ENCODE measurements at regions not wholly inside any gene's neighbourhood (a gene's known extent, or its start where the extent isn't known, plus 50 kb on each side); places are given as distances from the start of the nearest gene placed in this dataset.

GRCh38 chr10:84029840-84030239 lies 109.5 kb upstream of the GHITM start:
- intact Hi-C loops (cut with DNase I; ENCODE audit: low total_unique reads) = no loop called here
- Histone ChIP-seq H3K36me3 (no peaks in the 10 kb centered on the region), H3K27ac (no peak overlapping the region), H3K4me1 (no peaks in the 10 kb centered on the region), H3K27me3 (no peaks in the 10 kb centered on the region), H3K4me3 (no peak overlapping the region), H3K9me3 (no peaks in the 10 kb centered on the region)
- TF ChIP-seq POLR2A (IDR thresholded peaks at IDR 0.05) = no peak
- TF ChIP-seq CTCF (IDR thresholded peaks at IDR 0.05) = no peak
- no peak for DNase-seq

DNA sequence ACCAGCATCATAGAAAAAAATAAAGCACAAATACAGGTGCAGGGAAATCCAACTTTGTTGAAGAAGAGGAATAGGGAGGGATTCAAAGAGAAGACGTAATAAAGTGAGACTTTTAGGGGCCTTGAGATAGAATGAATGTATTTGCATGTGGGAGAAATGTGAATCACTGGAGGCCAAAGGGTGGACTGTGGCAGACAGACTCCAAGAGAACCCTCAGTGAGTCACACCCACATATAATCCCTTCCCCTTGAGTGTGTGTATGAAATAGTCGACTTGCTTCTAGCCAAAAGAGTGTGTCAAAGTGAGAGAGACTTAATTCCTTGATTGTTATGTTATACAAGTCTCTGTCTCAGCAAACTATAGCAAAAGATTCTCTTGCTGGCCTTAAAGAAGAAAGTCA lies 101.3 kb upstream of the GHITM start:
- Histone ChIP-seq H3K36me3 (no peaks in the 10 kb centered on the region), H3K27ac (no peak overlapping the region), H3K9me3 (no peaks in the 10 kb centered on the region), H3K4me3 (no peak overlapping the region), H3K27me3 (no peaks in the 10 kb centered on the region), H3K4me1 (no peaks in the 10 kb centered on the region)
- no peak for DNase-seq
- TF ChIP-seq CTCF (IDR thresholded peaks at IDR 0.05) (no peak), POLR2A (IDR thresholded peaks at IDR 0.05) (no peak)
- intact Hi-C loops (cut with DNase I; ENCODE audit: low total_unique reads) = no loop called here

- no peak for TF ChIP-seq CTCF (IDR thresholded peaks at IDR 0.05)
- TF ChIP-seq POLR2A (IDR thresholded peaks at IDR 0.05) = no peak
- H3K27ac ChIP-seq = no peak overlapping the region
- no peak overlapping the region for H3K4me3 ChIP-seq
- no peaks in the 10 kb centered on the region for H3K4me1 ChIP-seq
- intact Hi-C loops (cut with DNase I; ENCODE audit: low total_unique reads) = no loop called here
- no peaks in the 10 kb centered on the region for H3K36me3 ChIP-seq
- no peaks in the 10 kb centered on the region for H3K27me3 ChIP-seq
- H3K9me3 ChIP-seq = no peaks in the 10 kb centered on the region
- no peak for DNase-seq
These were observed 99.4 kb upstream of the GHITM start for GRCh38 chr10:84039957-84040356.

DNA sequence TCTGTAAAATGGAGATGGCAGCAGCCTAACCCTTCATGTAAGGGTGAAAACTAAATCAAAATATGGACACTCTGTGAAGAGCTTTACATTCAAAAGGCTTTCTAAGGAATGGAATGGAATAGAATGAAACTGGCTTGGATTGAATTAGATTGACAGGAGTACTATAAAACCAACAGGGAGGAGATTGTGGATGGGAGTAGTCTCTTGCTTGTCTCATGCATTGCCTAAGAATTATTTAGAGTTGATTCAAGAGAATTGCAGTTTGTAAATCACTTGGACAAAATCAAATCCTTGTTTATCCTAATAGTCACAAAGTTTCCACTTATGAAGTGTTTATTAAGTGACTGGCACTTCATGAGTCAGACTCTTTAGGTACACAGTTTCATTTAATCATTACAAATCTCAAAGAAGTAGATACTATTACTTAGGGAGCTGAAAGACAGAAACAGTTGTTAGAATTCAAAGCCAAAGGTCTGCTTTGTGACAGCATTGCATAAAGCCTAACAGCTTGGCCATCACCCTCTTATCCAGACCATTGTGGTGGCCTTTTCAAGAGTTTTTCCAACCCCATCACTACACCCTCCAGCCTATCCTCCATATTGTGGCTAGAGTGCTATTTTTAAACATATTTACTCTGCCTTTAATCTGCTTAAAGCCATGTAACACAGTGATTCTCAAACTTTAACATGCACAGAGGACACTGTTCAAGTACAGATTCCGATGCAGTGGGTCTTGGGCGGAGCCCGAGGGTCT lies 91.9 kb upstream of the GHITM start:
- Histone ChIP-seq H3K4me1 (no peaks in the 10 kb centered on the region), H3K9me3 (no peaks in the 10 kb centered on the region), H3K27ac (no peak overlapping the region), H3K36me3 (no peaks in the 10 kb centered on the region), H3K4me3 (no peak overlapping the region), H3K27me3 (no peaks in the 10 kb centered on the region)
- intact Hi-C loops (cut with DNase I; ENCODE audit: low total_unique reads) = no loop called here
- TF ChIP-seq POLR2A (IDR thresholded peaks at IDR 0.05) (no peak), CTCF (IDR thresholded peaks at IDR 0.05) (no peak)
- DNase-seq = no peak

DNA sequence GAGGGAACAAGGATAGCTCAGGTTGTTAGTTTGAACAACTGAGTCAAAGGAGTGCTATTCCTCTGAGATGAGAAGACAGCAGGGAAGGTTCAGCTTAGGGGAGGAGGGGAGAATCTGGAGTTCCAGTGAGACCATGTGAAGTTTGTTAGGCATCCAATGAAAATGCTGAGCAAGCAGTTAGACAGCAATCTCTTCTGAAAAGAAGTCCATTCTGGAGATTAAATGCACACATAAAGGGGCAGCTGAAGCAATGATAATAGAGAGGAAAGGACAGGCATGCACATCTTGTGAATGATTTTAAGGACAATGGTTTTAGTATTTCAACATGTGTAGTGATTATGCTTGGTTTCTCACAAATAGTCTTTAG lies 89.7 kb upstream of the GHITM start:
- H3K36me3 ChIP-seq = no peaks in the 10 kb centered on the region
- no peak for DNase-seq
- no peak overlapping the region for H3K27ac ChIP-seq
- H3K9me3 ChIP-seq = no peaks in the 10 kb centered on the region
- no peaks in the 10 kb centered on the region for H3K4me1 ChIP-seq
- TF ChIP-seq CTCF (IDR thresholded peaks at IDR 0.05) (no peak), POLR2A (IDR thresholded peaks at IDR 0.05) (no peak)
- no peaks in the 10 kb centered on the region for H3K27me3 ChIP-seq
- intact Hi-C loops (cut with DNase I; ENCODE audit: low total_unique reads) = no loop called here
- H3K4me3 ChIP-seq = no peak overlapping the region

All from uterus (tissue), 3 donors.